Liver (tissue), 8 donors: ENCODE measurements at regions not wholly inside any gene's neighbourhood (a gene's known extent, or its start where the extent isn't known, plus 50 kb on each side); places are given as distances from the start of the nearest gene placed in this dataset.

Experiments used
- DNase-seq: peaks from one replicate; pipeline ENCODE4 v3.0.0-alpha.2; 2017; ENCODE audit warnings: low spot score
- H3K27ac ChIP-seq, 2 donors: one replicate each; pipeline ENCODE4 v1.7.0; 2013; ENCODE audit warnings: inconsistent platforms in 2 of 2, low read length in 2 of 2, control low read depth in 1 of 2, low read depth in 1 of 2, mild to moderate bottlenecking in 1 of 2
- H3K27me3 ChIP-seq, 4 donors: one replicate each; pipeline versions ENCODE4 v1.6.1 to v1.7.0; 2013; ENCODE audit warnings: low read length in 3 of 4, inconsistent platforms in 1 of 4, mild to moderate bottlenecking in 1 of 4, moderate library complexity in 1 of 4; ENCODE audit not compliant: control insufficient read depth in 4 of 4, insufficient read depth in 4 of 4
- H3K36me3 ChIP-seq, 4 donors: one replicate each; pipeline versions ENCODE4 v1.6.1 to v1.7.0; 2013; ENCODE audit warnings: low read length in 3 of 4, mild to moderate bottlenecking in 3 of 4, low read depth in 1 of 4, moderate library complexity in 1 of 4; ENCODE audit not compliant: control insufficient read depth in 4 of 4, insufficient read depth in 3 of 4
- H3K4me1 ChIP-seq, 4 donors: one replicate each; pipeline versions ENCODE4 v1.6.1 to v1.7.0; 2013; ENCODE audit warnings: low read length in 3 of 4, mild to moderate bottlenecking in 3 of 4, moderate library complexity in 1 of 4; ENCODE audit not compliant: control insufficient read depth in 4 of 4, insufficient read depth in 4 of 4
- H3K4me3 ChIP-seq, 3 donors: one replicate each; pipeline versions ENCODE4 v1.6.1 to v1.7.0; 2013; ENCODE audit warnings: low read length in 3 of 3, control low read depth in 1 of 3, low read depth in 1 of 3, mild to moderate bottlenecking in 1 of 3
- H3K9ac ChIP-seq, 2 donors: one replicate each; pipeline ENCODE4 v1.7.0; 2013; ENCODE audit warnings: low read length in 2 of 2, mild to moderate bottlenecking in 2 of 2, moderate library complexity in 2 of 2, control low read depth in 1 of 2, low read depth in 1 of 2
- H3K9me3 ChIP-seq, 4 donors: one replicate each; pipeline versions ENCODE4 v1.6.1 to v1.7.0; 2013; ENCODE audit warnings: low read length in 3 of 4; ENCODE audit not compliant: control insufficient read depth in 4 of 4
- EGR1 ChIP-seq, 2 donors: IDR thresholded peaks; 2 replicates each; pipeline ENCODE4 v1.6.1; 2016 to 2018; ENCODE audit warnings: antibody characterized with exemption in 2 of 2, low read depth in 2 of 2
- FOXA2 ChIP-seq: IDR thresholded peaks from 2 replicates; pipeline ENCODE4 v1.6.1; 2016; ENCODE audit warnings: antibody characterized with exemption
- GABPA ChIP-seq, 2 donors: IDR thresholded peaks in 1 of 2; conservative IDR thresholded peaks in 1 of 2; 2 replicates each; pipeline ENCODE4 v1.6.1; 2016; ENCODE audit warnings: antibody characterized with exemption in 2 of 2, mild to moderate bottlenecking in 1 of 2, moderate library complexity in 1 of 2
- HNF4A ChIP-seq, 2 donors: conservative IDR thresholded peaks; 2 replicates each; pipeline ENCODE4 v1.6.1; 2016; ENCODE audit warnings: antibody characterized with exemption in 2 of 2, mild to moderate bottlenecking in 2 of 2
- HNF4G ChIP-seq: IDR thresholded peaks from 2 replicates; pipeline ENCODE4 v1.6.1; 2016; ENCODE audit warnings: antibody characterized with exemption
- JUND ChIP-seq, 2 donors: IDR thresholded peaks; 2 replicates each; pipeline ENCODE4 v1.6.1; 2016; ENCODE audit warnings: antibody characterized with exemption in 2 of 2
- MAX ChIP-seq: IDR thresholded peaks from 2 replicates; pipeline ENCODE4 v1.6.1; 2016; ENCODE audit warnings: antibody characterized with exemption
- RAD21 ChIP-seq, 2 donors: IDR thresholded peaks; 2 replicates each; pipeline ENCODE4 v1.6.1; 2016; ENCODE audit warnings: antibody characterized with exemption in 2 of 2, mild to moderate bottlenecking in 2 of 2
- RXRA ChIP-seq, 2 donors: IDR thresholded peaks; 2 replicates each; pipeline ENCODE4 v1.6.1; 2017 to 2018; ENCODE audit warnings: antibody characterized with exemption in 2 of 2, mild to moderate bottlenecking in 1 of 2
- SP1 ChIP-seq: IDR thresholded peaks from 2 replicates; pipeline ENCODE4 v1.6.1; 2018; ENCODE audit warnings: antibody characterized with exemption, mild to moderate bottlenecking
- TAF1 ChIP-seq: conservative IDR thresholded peaks from 2 replicates; pipeline ENCODE4 v1.6.1; 2016; ENCODE audit warnings: antibody characterized with exemption, mild to moderate bottlenecking
- YY1 ChIP-seq: IDR thresholded peaks from 2 replicates; pipeline ENCODE4 v1.6.1; 2016; ENCODE audit warnings: antibody characterized with exemption, mild to moderate bottlenecking
- WGBS: extraction: QIAGEN DNeasy Blood & Tissue Kit; methylation state at CpG from one replicate; pipeline ENCODE4 v1.1.7; 2013; 5-methylcytosine and 5-hydroxymethylcytosine counted together
- TF ChIP-seq, protein P1 (sequence below): IDR thresholded peaks from 2 replicates; pipeline ENCODE4 v1.6.1; 2016; ENCODE audit warnings: antibody characterized with exemption, mild to moderate bottlenecking
- TF ChIP-seq, protein P2 (sequence below): fragments of 150-350 bp; IDR thresholded peaks from 2 replicates; pipeline ENCODE4 v1.5.1; 2017; ENCODE audit warnings: improper control_type of control experiment, low read depth, low read length; ENCODE audit not compliant: missing input control
- TF ChIP-seq, protein P3 (sequence below): IDR thresholded peaks from 2 replicates; pipeline ENCODE4 v1.6.1; 2016; ENCODE audit warnings: antibody characterized with exemption
- donor health status: healthy.
- donor health status: healthy.
- donor health status: healthy.
- donor health status: healthy.
- donor health status: healthy.

DNA sequence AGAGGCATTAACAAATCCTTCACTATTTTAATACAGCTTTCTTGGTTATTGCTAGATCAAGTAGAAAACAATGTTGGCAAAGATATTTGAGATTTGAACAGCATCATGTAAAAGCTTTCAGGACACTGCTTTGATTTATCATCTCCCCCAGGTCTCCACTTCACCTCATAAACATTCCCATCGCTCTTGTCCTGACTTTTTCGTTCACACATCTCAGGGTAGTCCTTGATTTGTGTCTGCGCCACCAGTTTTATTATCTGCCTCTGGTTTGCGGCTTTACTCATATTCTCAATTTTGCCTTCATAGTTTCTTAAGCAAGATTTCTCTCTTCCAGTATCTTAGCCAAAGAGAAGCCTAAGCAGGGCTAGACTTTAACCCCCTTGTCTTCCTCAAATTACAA is 63.5 kb upstream of the ROR1 start:
- no peaks in the 10 kb centered on the region for H3K9me3 ChIP-seq
- WGBS: 94% methylated on average over 4 of the region's 4 CpGs
- no peaks in the 10 kb centered on the region for H3K36me3 ChIP-seq
- no peak overlapping the region for H3K9ac ChIP-seq
- peaks cover 0 to 2% (median 1%) of the 10 kb centered on the region in 4 donors for H3K4me1 ChIP-seq
- no peak for DNase-seq
- H3K4me3 ChIP-seq: no peak overlapping the region
- TF ChIP-seq, protein P1, sequence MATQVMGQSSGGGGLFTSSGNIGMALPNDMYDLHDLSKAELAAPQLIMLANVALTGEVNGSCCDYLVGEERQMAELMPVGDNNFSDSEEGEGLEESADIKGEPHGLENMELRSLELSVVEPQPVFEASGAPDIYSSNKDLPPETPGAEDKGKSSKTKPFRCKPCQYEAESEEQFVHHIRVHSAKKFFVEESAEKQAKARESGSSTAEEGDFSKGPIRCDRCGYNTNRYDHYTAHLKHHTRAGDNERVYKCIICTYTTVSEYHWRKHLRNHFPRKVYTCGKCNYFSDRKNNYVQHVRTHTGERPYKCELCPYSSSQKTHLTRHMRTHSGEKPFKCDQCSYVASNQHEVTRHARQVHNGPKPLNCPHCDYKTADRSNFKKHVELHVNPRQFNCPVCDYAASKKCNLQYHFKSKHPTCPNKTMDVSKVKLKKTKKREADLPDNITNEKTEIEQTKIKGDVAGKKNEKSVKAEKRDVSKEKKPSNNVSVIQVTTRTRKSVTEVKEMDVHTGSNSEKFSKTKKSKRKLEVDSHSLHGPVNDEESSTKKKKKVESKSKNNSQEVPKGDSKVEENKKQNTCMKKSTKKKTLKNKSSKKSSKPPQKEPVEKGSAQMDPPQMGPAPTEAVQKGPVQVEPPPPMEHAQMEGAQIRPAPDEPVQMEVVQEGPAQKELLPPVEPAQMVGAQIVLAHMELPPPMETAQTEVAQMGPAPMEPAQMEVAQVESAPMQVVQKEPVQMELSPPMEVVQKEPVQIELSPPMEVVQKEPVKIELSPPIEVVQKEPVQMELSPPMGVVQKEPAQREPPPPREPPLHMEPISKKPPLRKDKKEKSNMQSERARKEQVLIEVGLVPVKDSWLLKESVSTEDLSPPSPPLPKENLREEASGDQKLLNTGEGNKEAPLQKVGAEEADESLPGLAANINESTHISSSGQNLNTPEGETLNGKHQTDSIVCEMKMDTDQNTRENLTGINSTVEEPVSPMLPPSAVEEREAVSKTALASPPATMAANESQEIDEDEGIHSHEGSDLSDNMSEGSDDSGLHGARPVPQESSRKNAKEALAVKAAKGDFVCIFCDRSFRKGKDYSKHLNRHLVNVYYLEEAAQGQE: no peak
- TF ChIP-seq HNF4A (conservative IDR thresholded peaks at IDR 0.05) (no peak), TAF1 (no peak), FOXA2 (no peak)
- H3K27ac ChIP-seq: no peak overlapping the region
- no peaks in the 10 kb centered on the region for H3K27me3 ChIP-seq

DNA sequence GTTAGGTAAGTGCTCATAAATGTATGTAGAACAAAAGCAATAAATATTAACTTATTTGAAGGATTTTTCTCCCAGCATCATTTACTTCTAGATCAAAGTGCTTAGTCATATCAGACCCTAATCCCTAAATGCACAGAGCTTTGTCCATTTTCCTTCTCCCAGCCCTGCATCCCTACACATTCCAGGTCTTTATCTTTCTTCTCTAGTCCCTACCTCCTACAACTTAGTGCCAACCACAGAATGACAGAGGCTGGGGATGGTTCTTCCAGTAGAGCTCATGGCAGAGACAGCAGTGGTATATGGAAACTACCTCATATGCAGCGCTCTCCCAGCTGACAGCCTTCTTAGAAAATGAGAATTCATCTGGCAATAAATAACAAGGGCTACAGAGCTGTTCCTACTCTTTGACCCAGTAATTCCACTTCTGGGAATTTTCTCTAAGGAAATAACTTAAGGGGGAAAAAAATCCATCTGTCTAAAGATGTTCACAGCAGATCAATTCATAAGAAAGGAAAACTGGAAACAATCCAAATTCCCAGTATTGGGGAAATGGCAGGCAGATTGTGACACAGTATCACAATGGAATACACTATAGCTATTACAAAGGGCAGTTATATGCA is 62.9 kb upstream of the ROR1 start:
- Histone ChIP-seq H3K36me3 (no peaks in the 10 kb centered on the region), H3K4me3 (no peak overlapping the region), H3K9ac (no peak overlapping the region), H3K4me1 (no peaks in the 10 kb centered on the region), H3K9me3 (no peaks in the 10 kb centered on the region), H3K27ac (no peak overlapping the region), H3K27me3 (no peaks in the 10 kb centered on the region)
- no peak for DNase-seq
- no peak for TF ChIP-seq HNF4G
- TF ChIP-seq GABPA (IDR thresholded peaks at IDR 0.05 in 1 of 2, conservative IDR thresholded peaks at IDR 0.05 in 1 of 2): no peak
- TF ChIP-seq TAF1: no peak
- no peak for TF ChIP-seq FOXA2
- TF ChIP-seq HNF4A (conservative IDR thresholded peaks at IDR 0.05): no peak
- no peak for TF ChIP-seq JUND (IDR thresholded peaks at IDR 0.05)
- no peak for TF ChIP-seq EGR1 (IDR thresholded peaks at IDR 0.05; ENCODE audit: low read depth in 2 of 2)
- no peak for TF ChIP-seq YY1
- TF ChIP-seq, protein P2, sequence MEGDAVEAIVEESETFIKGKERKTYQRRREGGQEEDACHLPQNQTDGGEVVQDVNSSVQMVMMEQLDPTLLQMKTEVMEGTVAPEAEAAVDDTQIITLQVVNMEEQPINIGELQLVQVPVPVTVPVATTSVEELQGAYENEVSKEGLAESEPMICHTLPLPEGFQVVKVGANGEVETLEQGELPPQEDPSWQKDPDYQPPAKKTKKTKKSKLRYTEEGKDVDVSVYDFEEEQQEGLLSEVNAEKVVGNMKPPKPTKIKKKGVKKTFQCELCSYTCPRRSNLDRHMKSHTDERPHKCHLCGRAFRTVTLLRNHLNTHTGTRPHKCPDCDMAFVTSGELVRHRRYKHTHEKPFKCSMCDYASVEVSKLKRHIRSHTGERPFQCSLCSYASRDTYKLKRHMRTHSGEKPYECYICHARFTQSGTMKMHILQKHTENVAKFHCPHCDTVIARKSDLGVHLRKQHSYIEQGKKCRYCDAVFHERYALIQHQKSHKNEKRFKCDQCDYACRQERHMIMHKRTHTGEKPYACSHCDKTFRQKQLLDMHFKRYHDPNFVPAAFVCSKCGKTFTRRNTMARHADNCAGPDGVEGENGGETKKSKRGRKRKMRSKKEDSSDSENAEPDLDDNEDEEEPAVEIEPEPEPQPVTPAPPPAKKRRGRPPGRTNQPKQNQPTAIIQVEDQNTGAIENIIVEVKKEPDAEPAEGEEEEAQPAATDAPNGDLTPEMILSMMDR: no peak
- no peak for TF ChIP-seq MAX
- TF ChIP-seq, protein P3, sequence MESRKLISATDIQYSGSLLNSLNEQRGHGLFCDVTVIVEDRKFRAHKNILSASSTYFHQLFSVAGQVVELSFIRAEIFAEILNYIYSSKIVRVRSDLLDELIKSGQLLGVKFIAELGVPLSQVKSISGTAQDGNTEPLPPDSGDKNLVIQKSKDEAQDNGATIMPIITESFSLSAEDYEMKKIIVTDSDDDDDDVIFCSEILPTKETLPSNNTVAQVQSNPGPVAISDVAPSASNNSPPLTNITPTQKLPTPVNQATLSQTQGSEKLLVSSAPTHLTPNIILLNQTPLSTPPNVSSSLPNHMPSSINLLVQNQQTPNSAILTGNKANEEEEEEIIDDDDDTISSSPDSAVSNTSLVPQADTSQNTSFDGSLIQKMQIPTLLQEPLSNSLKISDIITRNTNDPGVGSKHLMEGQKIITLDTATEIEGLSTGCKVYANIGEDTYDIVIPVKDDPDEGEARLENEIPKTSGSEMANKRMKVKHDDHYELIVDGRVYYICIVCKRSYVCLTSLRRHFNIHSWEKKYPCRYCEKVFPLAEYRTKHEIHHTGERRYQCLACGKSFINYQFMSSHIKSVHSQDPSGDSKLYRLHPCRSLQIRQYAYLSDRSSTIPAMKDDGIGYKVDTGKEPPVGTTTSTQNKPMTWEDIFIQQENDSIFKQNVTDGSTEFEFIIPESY: no peak
- TF ChIP-seq RXRA (IDR thresholded peaks at IDR 0.05): no peak
- TF ChIP-seq SP1: no peak
- no peak for TF ChIP-seq RAD21 (IDR thresholded peaks at IDR 0.05)
- WGBS: 94% methylated on average over 1 of the region's 1 CpG
